GM12892 (cell line): ENCODE measurements at regions not wholly inside any gene's neighbourhood (a gene's known extent, or its start where the extent isn't known, plus 50 kb on each side); places are given as distances from the start of the nearest gene placed in this dataset.

Experiments used
- POLR2A ChIP-seq: IDR thresholded peaks from 2 replicates; pipeline ENCODE4 v1.6.1; 2011; ENCODE audit warnings: low read depth, low read length, control low read depth
- POLR2AphosphoS5 ChIP-seq: IDR thresholded peaks from 2 replicates; pipeline ENCODE4 v1.6.1; 2011; ENCODE audit warnings: low read depth, low read length, control low read depth
- TAF1 ChIP-seq: IDR thresholded peaks from 2 replicates; pipeline ENCODE4 v1.6.1; 2011; ENCODE audit warnings: low read depth, mild to moderate bottlenecking, control low read depth, low read length, borderline replicate concordance

DNA sequence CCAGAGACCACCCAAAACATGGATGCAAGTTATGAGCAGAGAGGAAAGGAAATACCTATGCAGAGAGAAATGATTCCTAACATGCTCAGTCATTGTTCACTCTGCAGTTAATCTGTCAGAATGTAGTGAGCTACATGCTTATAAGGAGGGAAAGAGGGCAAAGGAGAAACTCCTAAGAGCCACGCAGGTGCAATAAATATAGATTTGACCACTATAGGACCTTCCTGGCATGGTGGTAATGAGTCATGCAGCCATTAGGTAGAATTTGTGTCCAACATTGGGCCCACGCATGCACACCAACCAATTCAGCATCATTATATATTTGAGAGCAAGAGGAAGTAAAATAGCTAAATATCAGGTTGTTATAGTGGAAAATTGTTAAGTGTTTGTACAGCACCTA, 699.9 kb downstream of the DSC3 start:
- TF ChIP-seq POLR2A (no peak), POLR2AphosphoS5 (no peak), TAF1 (no peak)
